Endothelial cell of umbilical vein (primary cell): ENCODE measurements at regions not wholly inside any gene's neighbourhood (a gene's known extent, or its start where the extent isn't known, plus 50 kb on each side); places are given as distances from the start of the nearest gene placed in this dataset.

Experiments used
- BruUV-seq: library from RNA; stranded (reverse); fragments of 400-500 nt; replicated peaks from 2 replicates; lab custom pipeline; 2021; lab: Mats Ljungman, UMichigan
- CTCF ChIA-PET: fragments of 300-600, 350-600 bp; sonication (Branson Sonifier 250); formaldehyde crosslinking; loops from one replicate; lab custom pipeline; 2021; ENCODE audit warnings: antibody characterized with exemption, inconsistent platforms; lab: Charles Lee
- POLR2A ChIA-PET: fragments of 300-600, 350-600 bp; sonication (Branson Sonifier 250); formaldehyde crosslinking; loops from one replicate; lab custom pipeline; 2021; ENCODE audit warnings: antibody characterized with exemption, inconsistent platforms; lab: Charles Lee
- DNase-seq: peaks from one replicate; pipeline ENCODE4 v3.0.0-alpha.2; 2011; ENCODE audit warnings: low read depth, low spot score
- FAIRE-seq: peaks from 2 replicates; lab custom pipeline; 2011; peaks lifted over from hg19 to GRCh38; lab: Jason Lieb, UNC
- H2AFZ ChIP-seq: 2 replicates; pipeline ENCODE4 v1.6.0; 2012; ENCODE audit warnings: low read depth, low read length, control low read depth, inconsistent platforms
- H3K27ac ChIP-seq: 2 replicates; pipeline ENCODE4 v1.5.1; 2011; ENCODE audit warnings: low read depth, mild to moderate bottlenecking, control low read depth, low read length, moderate library complexity; ENCODE audit not compliant: insufficient read depth
- H3K27me3 ChIP-seq, 2 experiments: 2 replicates each; pipeline versions ENCODE4 v1.6.0 to v1.6.1; 2011; ENCODE audit warnings: low read length in 2 of 2, mixed read lengths in 1 of 2; ENCODE audit not compliant: control insufficient read depth in 2 of 2, insufficient read depth in 2 of 2
- H3K36me3 ChIP-seq, 2 experiments: 2 replicates in 1 of 2; 3 replicates in 1 of 2; pipeline ENCODE4 v1.5.1; 2011; ENCODE audit warnings: low read length in 2 of 2, mild to moderate bottlenecking in 1 of 2, moderate library complexity in 1 of 2; ENCODE audit not compliant: control insufficient read depth in 2 of 2, insufficient read depth in 2 of 2; ENCODE audit errors: extremely low read depth in 1 of 2
- H3K4me1 ChIP-seq: 3 replicates; pipeline ENCODE4 v1.5.1; 2011; ENCODE audit warnings: mild to moderate bottlenecking, low read length; ENCODE audit not compliant: control insufficient read depth, insufficient read depth; ENCODE audit errors: extremely low read depth
- H3K4me2 ChIP-seq: 2 replicates; pipeline ENCODE4 v1.6.1; 2011; ENCODE audit warnings: low read length, control low read depth, mixed read lengths; ENCODE audit not compliant: insufficient read depth
- H3K4me3 ChIP-seq, 3 experiments: fragments of 200-600 bp in 1 of 3; sonication (generic), shearing (Covaris generic) in 1 of 3; replicated peaks in 1 of 3; 2 replicates each; pipeline ENCODE4 v1.5.1; 2011 to 2016; ENCODE audit warnings: control low read depth in 3 of 3, low read length in 3 of 3, mild to moderate bottlenecking in 2 of 3, inconsistent platforms in 1 of 3, low read depth in 1 of 3, moderate library complexity in 1 of 3; ENCODE audit not compliant: insufficient read depth in 1 of 3
- H3K79me2 ChIP-seq: 2 replicates; pipeline ENCODE4 v1.6.0; 2012; ENCODE audit warnings: low read length, inconsistent platforms; ENCODE audit not compliant: control insufficient read depth, insufficient read depth
- H3K9ac ChIP-seq: replicated peaks from 2 replicates; pipeline ENCODE3; 2011; ENCODE audit warnings: low read length, control low read depth; ENCODE audit not compliant: insufficient read depth; ENCODE audit errors: extremely low read depth
- H3K9me1 ChIP-seq: replicated peaks from 3 replicates; pipeline ENCODE4 v1.6.0; 2011; ENCODE audit warnings: mild to moderate bottlenecking, low read length; ENCODE audit not compliant: control insufficient read depth, insufficient read depth; ENCODE audit errors: extremely low read depth
- H3K9me3 ChIP-seq: replicated peaks from 2 replicates; pipeline ENCODE4 v1.5.1; 2012; ENCODE audit warnings: low read length, inconsistent platforms; ENCODE audit not compliant: control insufficient read depth, insufficient read depth
- H4K20me1 ChIP-seq: replicated peaks from 2 replicates; pipeline ENCODE3; 2011; ENCODE audit warnings: mild to moderate bottlenecking, low read length; ENCODE audit not compliant: control insufficient read depth, insufficient read depth; ENCODE audit errors: extremely low read depth
- CTCF ChIP-seq, 2 donors: IDR thresholded peaks; 1 replicate in 1 of 2; 2 replicates in 1 of 2; pipeline ENCODE4 v1.5.1; 2011; ENCODE audit warnings: low read length in 2 of 2, mild to moderate bottlenecking in 2 of 2, moderate library complexity in 2 of 2, control low read depth in 1 of 2, inconsistent platforms in 1 of 2, low read depth in 1 of 2; ENCODE audit not compliant: insufficient read depth in 1 of 2; ENCODE audit errors: extremely low read depth in 1 of 2
- EZH2 ChIP-seq: IDR thresholded peaks from 2 replicates; pipeline ENCODE4 v1.6.1; 2012; ENCODE audit warnings: borderline replicate concordance, low read depth, mild to moderate bottlenecking, moderate library complexity, low read length, inconsistent platforms; ENCODE audit not compliant: severe bottlenecking
- FOS ChIP-seq: IDR thresholded peaks from 2 replicates; pipeline ENCODE4 v1.6.1; 2011; ENCODE audit warnings: mild to moderate bottlenecking, low read length, moderate library complexity, borderline replicate concordance; ENCODE audit not compliant: insufficient read depth
- GATA2 ChIP-seq: IDR thresholded peaks from 2 replicates; pipeline ENCODE4 v1.7.0; 2011; ENCODE audit warnings: low read depth, mild to moderate bottlenecking, moderate library complexity, mixed read lengths, low read length; ENCODE audit not compliant: insufficient read length, insufficient read depth
- JUN ChIP-seq: IDR thresholded peaks from 2 replicates; pipeline ENCODE4 v1.6.1; 2011; ENCODE audit warnings: borderline replicate concordance, low read depth; ENCODE audit not compliant: insufficient read length, insufficient read depth
- MAX ChIP-seq: IDR thresholded peaks from 2 replicates; pipeline ENCODE4 v1.6.1; 2011; ENCODE audit not compliant: insufficient read depth, insufficient read length
- MYC ChIP-seq: IDR thresholded peaks from one replicate; pipeline ENCODE4 v1.6.1; 2011; ENCODE audit warnings: mild to moderate bottlenecking, low read depth, low read length
- POLR2A ChIP-seq: IDR thresholded peaks from 2 replicates; pipeline ENCODE4 v1.6.1; 2012; ENCODE audit warnings: low read depth, mild to moderate bottlenecking, control low read depth, low read length
- POLR2AphosphoS5 ChIP-seq: IDR thresholded peaks from 2 replicates; pipeline ENCODE4 v1.6.1; 2012; ENCODE audit warnings: low read depth, mild to moderate bottlenecking, control low read depth, low read length, moderate library complexity; ENCODE audit not compliant: insufficient read depth
- dilution Hi-C: fragments of 300-500 bp; cut with MboI; formaldehyde crosslinking; loops from one replicate; pipeline ENCODE4 v1.15.0; 2019; ENCODE audit warnings: low sequenced_read_pairs; ENCODE audit not compliant: extremely low pct_ligation_motif_present
- intact Hi-C: fragments of 100-400 bp; cut with micrococcal nuclease; formaldehyde crosslinking; loops from one replicate; pipeline ENCODE4 v1.10.0; 2022

- Histone ChIP-seq H3K79me2 (no peaks in the 10 kb centered on the region), H3K4me3 (no peak overlapping the region), H3K9me1 (no peaks in the 10 kb centered on the region), H4K20me1 (no peaks in the 10 kb centered on the region), H3K4me1 (peaks cover 23% of the 10 kb centered on the region), H3K9ac (peak overlapping the region; percentile 61), H3K36me3 (no peaks in the 10 kb centered on the region), H3K27me3 (no peaks in the 10 kb centered on the region), H3K9me3 (no peaks in the 10 kb centered on the region), H3K4me2 (no peak overlapping the region), H3K27ac (peak overlapping the region; percentile 73), H2AFZ (no peak overlapping the region)
- TF ChIP-seq POLR2AphosphoS5 (no peak), MAX (no peak), JUN (no peak), POLR2A (no peak), FOS (no peak), EZH2 (no peak), CTCF (IDR thresholded peaks at IDR 0.05; ENCODE audit: extremely low read depth in 1 of 2, insufficient read depth in 1 of 2, low read depth in 1 of 2, low read length in 2 of 2) (no peak), GATA2 (no peak), MYC (no peak)
- POLR2A ChIA-PET: no interaction called here
- intact Hi-C loops (loop anchor here (1.0 kb wide), 1 partner anchor 200 kb away; no protein-coding TSS in a partner anchor), dilution Hi-C loops (no loop called here)
- DNase-seq (no peak), FAIRE-seq (no peak)
- CTCF ChIA-PET: interaction anchor here (1.1 to 1.8 kb wide), 3 partner anchors 11 to 18 kb away, joined by 3 to 4 read pairs (median 3); no protein-coding TSS in a partner anchor
- BruUV-seq: TSS peak; percentile 73
Observed at GRCh38 chr4:123599061-123599919, 202.7 kb downstream of the SPRY1 start.
